Sigmoid colon (tissue), 6 donors: ENCODE measurements at regions not wholly inside any gene's neighbourhood (a gene's known extent, or its start where the extent isn't known, plus 50 kb on each side); places are given as distances from the start of the nearest gene placed in this dataset.

Experiments
- DNase-seq: peaks from one replicate; pipeline ENCODE4 v3.0.0-alpha.2; 2019
- H3K27ac ChIP-seq, 4 donors: fragments of 200-600 bp; sonication (generic); one replicate each; pipeline ENCODE4 v1.5.1; 2016 to 2019; ENCODE audit warnings: mild to moderate bottlenecking in 1 of 4
- H3K27me3 ChIP-seq, 3 donors: fragments of 200-600 bp; sonication (generic); one replicate each; pipeline ENCODE4 v1.5.1; 2019; ENCODE audit warnings: mild to moderate bottlenecking in 1 of 3
- H3K36me3 ChIP-seq, 4 donors: fragments of 200-600 bp; sonication (generic); one replicate each; pipeline ENCODE4 v1.5.1; 2016 to 2019
- H3K4me1 ChIP-seq, 4 donors: fragments of 200-600 bp; sonication (generic); one replicate each; pipeline ENCODE4 v1.5.1; 2017 to 2019
- H3K4me3 ChIP-seq, 4 donors: fragments of 200-600 bp; sonication (generic); one replicate each; pipeline ENCODE4 v1.5.1; 2017 to 2019; ENCODE audit warnings: mild to moderate bottlenecking in 2 of 4, moderate library complexity in 1 of 4
- H3K9me3 ChIP-seq, 4 donors: fragments of 200-600 bp in 3 of 4; sonication (generic) in 3 of 4; one replicate each; pipeline versions ENCODE4 v1.5.1 to v1.6.1; 2013 to 2019
- CTCF ChIP-seq, 4 experiments: fragments of 450-650 bp in 3 of 4; fragments of 200-600 bp in 1 of 4; IDR thresholded peaks; one replicate each; pipeline ENCODE4 v1.5.1; 2016 to 2019; ENCODE audit warnings: antibody characterized with exemption in 4 of 4, mild to moderate bottlenecking in 3 of 4, moderate library complexity in 2 of 4
- EP300 ChIP-seq, 4 donors: sonication (generic); formaldehyde crosslinking; IDR thresholded peaks; one replicate each; pipeline ENCODE4 v1.6.1; 2017; ENCODE audit warnings: antibody characterized with exemption in 4 of 4
- POLR2A ChIP-seq, 2 donors: fragments of 450-650 bp; IDR thresholded peaks; one replicate each; pipeline ENCODE4 v1.6.1; 2016; ENCODE audit warnings: antibody characterized with exemption in 2 of 2, mild to moderate bottlenecking in 2 of 2, moderate library complexity in 2 of 2
- POLR2AphosphoS5 ChIP-seq, 4 donors: sonication (generic); formaldehyde crosslinking; IDR thresholded peaks; one replicate each; pipeline ENCODE4 v1.6.1; 2017; ENCODE audit warnings: antibody characterized with exemption in 4 of 4
- WGBS, 2 donors: extraction: QIAGEN DNeasy Blood & Tissue Kit; methylation state at CpG; one replicate each; pipeline ENCODE4 v1.1.7; 2013; 5-methylcytosine and 5-hydroxymethylcytosine counted together
- intact Hi-C: fragments of 100-400 bp; cut with DNase I; formaldehyde crosslinking; loops from one replicate; pipeline ENCODE4 v1.15.1; 2023
- donor health status: healthy with polysubstance abuse.
- donor health status: healthy.

DNA sequence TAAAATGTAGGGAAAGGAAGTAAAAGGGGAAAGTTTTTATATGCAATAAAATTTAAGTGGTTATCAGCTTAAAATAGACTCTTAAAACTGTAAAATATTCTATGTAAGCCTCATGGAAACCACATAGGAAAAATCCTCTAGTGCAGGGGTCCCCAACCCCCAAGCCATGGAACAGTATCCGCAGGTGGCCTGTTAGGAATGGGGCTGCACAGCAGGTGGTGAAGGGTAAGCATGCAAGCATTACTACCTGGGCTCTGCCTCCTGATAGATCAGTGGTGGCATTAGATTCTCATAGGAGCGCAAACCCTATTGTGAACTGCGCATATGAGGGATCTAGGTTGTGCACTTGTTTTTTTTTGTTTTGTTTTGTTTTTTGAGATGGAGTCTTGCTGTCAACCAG lies 1409.3 kb upstream of the CDH2 start:
- H3K9me3 ChIP-seq = no peaks in the 10 kb centered on the region
- H3K4me3 ChIP-seq = no peak overlapping the region
- no peaks in the 10 kb centered on the region for H3K36me3 ChIP-seq
- H3K4me1 ChIP-seq = no peaks in the 10 kb centered on the region
- TF ChIP-seq POLR2A (IDR thresholded peaks at IDR 0.05) = no peak
- TF ChIP-seq POLR2AphosphoS5 (IDR thresholded peaks at IDR 0.05) = no peak
- TF ChIP-seq EP300 (IDR thresholded peaks at IDR 0.05) = no peak
- no peak for TF ChIP-seq CTCF (IDR thresholded peaks at IDR 0.05)
- H3K27me3 ChIP-seq = no peaks in the 10 kb centered on the region
- intact Hi-C loops = no loop called here
- H3K27ac ChIP-seq = no peak overlapping the region
- WGBS, 2 donors = 94 to 97% methylated on average over 3 of the region's 3 CpGs
- no peak for DNase-seq

- no peak for TF ChIP-seq POLR2AphosphoS5 (IDR thresholded peaks at IDR 0.05)
- intact Hi-C loops = no loop called here
- Histone ChIP-seq H3K4me1 (no peaks in the 10 kb centered on the region), H3K27ac (no peak overlapping the region), H3K4me3 (no peak overlapping the region), H3K9me3 (no peaks in the 10 kb centered on the region), H3K36me3 (no peaks in the 10 kb centered on the region), H3K27me3 (no peaks in the 10 kb centered on the region)
- 21 to 54% methylated on average over 1 of the region's 1 CpG for WGBS, 2 donors
- DNase-seq = no peak
Observed at GRCh38 chr18:29560270-29560669, 1383.3 kb upstream of the CDH2 start.

- 71 to 76% methylated on average over 4 of the region's 4 CpGs for WGBS, 2 donors
- no peaks in the 10 kb centered on the region for H3K27me3 ChIP-seq
- intact Hi-C loops = no loop called here
Observed at GRCh38 chr18:29556070-29556469, 1379.1 kb upstream of the CDH2 start.

GRCh38 chr18:29549759-29550158 lies 1372.8 kb upstream of the CDH2 start:
- TF ChIP-seq EP300 (IDR thresholded peaks at IDR 0.05) (no peak), CTCF (IDR thresholded peaks at IDR 0.05) (no peak), POLR2AphosphoS5 (IDR thresholded peaks at IDR 0.05) (no peak), POLR2A (IDR thresholded peaks at IDR 0.05) (no peak)
- H3K4me3 ChIP-seq = no peak overlapping the region
- intact Hi-C loops = no loop called here
- H3K27me3 ChIP-seq = no peaks in the 10 kb centered on the region
- 91 to 94% methylated on average over 9 of the region's 9 CpGs for WGBS, 2 donors
- H3K4me1 ChIP-seq = no peaks in the 10 kb centered on the region
- no peak overlapping the region for H3K27ac ChIP-seq
- no peak for DNase-seq
- H3K36me3 ChIP-seq = no peaks in the 10 kb centered on the region
- no peaks in the 10 kb centered on the region for H3K9me3 ChIP-seq

More at GRCh38 chr18:29556070-29556469, 1379.1 kb upstream of the CDH2 start:
- Histone ChIP-seq H3K4me3 (no peak overlapping the region), H3K36me3 (no peaks in the 10 kb centered on the region), H3K9me3 (no peaks in the 10 kb centered on the region), H3K27ac (no peak overlapping the region), H3K4me1 (no peaks in the 10 kb centered on the region)
- TF ChIP-seq POLR2A (IDR thresholded peaks at IDR 0.05) (no peak), POLR2AphosphoS5 (IDR thresholded peaks at IDR 0.05) (no peak), EP300 (IDR thresholded peaks at IDR 0.05) (no peak), CTCF (IDR thresholded peaks at IDR 0.05) (no peak)
- DNase-seq = no peak

- no peak overlapping the region for H3K4me3 ChIP-seq
- intact Hi-C loops = no loop called here
- no peaks in the 10 kb centered on the region for H3K9me3 ChIP-seq
- H3K27ac ChIP-seq = no peak overlapping the region
- no peaks in the 10 kb centered on the region for H3K36me3 ChIP-seq
- no peak for DNase-seq
- H3K27me3 ChIP-seq = no peaks in the 10 kb centered on the region
- TF ChIP-seq CTCF (IDR thresholded peaks at IDR 0.05) (no peak), EP300 (IDR thresholded peaks at IDR 0.05) (no peak), POLR2AphosphoS5 (IDR thresholded peaks at IDR 0.05) (no peak), POLR2A (IDR thresholded peaks at IDR 0.05) (no peak)
- H3K4me1 ChIP-seq = no peaks in the 10 kb centered on the region
Observed at GRCh38 chr18:29547626-29548025, 1370.7 kb upstream of the CDH2 start.
